ENCODE measurements at regions not wholly inside any gene's neighbourhood (a gene's known extent, or its start where the extent isn't known, plus 50 kb on each side); places are given as distances from the start of the nearest gene placed in this dataset.

- no peak for DNase-seq (ENCODE audit: low read depth)
Observed at GRCh38 chr7:98679741-98680140, 62.7 kb downstream of the NPTX2 start.

- no peak for DNase-seq (ENCODE audit: low read depth)
Observed at GRCh38 chr7:98681511-98681910, 64.4 kb downstream of the NPTX2 start.

DNA sequence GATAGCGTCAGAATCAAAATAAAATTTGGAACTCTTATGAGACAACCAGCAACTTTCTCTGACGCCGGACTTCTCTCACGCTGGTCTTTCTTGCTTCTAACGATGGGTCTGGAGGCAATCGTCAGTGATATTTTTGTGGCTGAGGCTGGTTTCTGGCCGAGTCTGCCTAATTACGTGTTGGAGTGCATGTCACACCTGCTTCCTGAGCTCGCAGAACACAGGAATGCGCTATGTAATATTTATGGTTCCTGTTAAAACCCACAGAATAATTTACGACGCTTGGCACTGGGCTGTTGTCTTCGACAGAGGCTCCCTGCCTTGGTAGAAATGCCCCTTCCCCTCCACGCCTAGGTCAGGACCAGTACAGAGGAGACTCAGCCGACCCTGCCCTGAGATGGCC lies 64.9 kb downstream of the NPTX2 start:
- DNase-seq (ENCODE audit: low read depth) = no peak

GRCh38 chr7:98683514-98683913 lies 66.4 kb downstream of the NPTX2 start:
- no peak for DNase-seq (ENCODE audit: low read depth)

DNA sequence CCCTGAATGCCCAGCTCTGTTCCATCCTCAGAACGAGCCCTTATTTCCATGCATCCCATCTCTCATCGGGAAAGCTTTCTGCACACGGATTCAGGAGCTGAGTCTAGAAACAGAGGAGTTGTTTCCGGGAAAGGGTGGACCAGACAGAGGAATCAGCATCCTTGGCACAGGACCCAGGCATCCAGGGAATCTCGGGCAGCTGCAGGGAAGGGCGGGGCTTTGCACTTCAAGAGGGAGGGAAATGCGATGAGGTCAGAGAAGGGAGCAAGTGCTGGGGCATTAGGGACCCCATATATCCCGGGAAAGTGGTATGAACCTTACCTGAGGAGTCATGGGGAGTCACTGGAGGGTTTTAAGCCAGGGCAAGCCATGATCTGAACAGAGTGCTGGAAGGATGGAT lies 68.5 kb downstream of the NPTX2 start:
- DNase-seq (ENCODE audit: low read depth) = no peak

- DNase-seq (ENCODE audit: low read depth) = no peak
Observed at GRCh38 chr7:98686466-98687080, 69.5 kb downstream of the NPTX2 start.

DNA sequence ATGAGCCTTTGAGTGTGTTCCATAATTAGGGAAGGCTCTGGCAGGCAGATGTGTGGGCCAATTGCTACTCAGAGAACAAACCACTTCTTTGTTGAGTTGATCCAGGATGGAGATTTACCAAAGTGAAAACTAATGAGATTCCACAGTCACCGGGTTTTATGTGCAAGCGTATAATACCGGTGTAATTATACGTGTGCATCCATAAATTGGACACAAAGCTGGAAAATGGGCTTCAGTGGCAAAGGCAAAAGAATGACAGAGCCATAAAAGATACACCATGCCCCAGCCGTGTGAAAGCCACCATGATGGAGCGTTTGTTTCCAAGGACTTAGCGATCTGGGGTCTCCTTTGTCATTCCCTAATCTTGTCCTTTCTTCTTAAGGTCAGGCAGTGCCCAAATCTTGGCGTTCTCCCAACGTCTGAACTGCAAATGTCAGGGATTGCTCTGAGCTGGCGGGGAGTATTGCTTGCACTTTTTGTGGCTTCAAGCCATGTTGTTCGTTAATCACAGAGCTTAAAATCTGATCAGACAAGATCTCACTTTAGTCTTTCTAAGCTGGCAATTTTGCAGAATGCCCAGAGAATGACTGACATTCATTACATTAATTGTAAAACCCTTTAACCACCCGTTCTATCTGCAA lies 70.1 kb downstream of the NPTX2 start:
- DNase-seq (ENCODE audit: low read depth) = no peak

GRCh38 chr7:98691619-98692018 lies 74.5 kb downstream of the NPTX2 start:
- DNase-seq (ENCODE audit: low read depth) = no peak

- DNase-seq (ENCODE audit: low read depth) = no peak
Observed at GRCh38 chr7:98697083-98697482, 80.0 kb downstream of the NPTX2 start.

- DNase-seq (ENCODE audit: low read depth) = no peak
Observed at GRCh38 chr7:98697485-98698240, 80.6 kb downstream of the NPTX2 start.

- DNase-seq (ENCODE audit: low read depth) = no peak
Observed at GRCh38 chr7:98698976-98699375, 81.9 kb downstream of the NPTX2 start.

GRCh38 chr7:98700533-98700932 lies 83.4 kb downstream of the NPTX2 start:
- no peak for DNase-seq (ENCODE audit: low read depth)

- DNase-seq (ENCODE audit: low read depth) = no peak
Observed at GRCh38 chr7:98701372-98701771, 84.3 kb downstream of the NPTX2 start.

- DNase-seq (ENCODE audit: low read depth) = no peak
Observed at GRCh38 chr7:98702021-98702420, 84.9 kb downstream of the NPTX2 start.

DNA sequence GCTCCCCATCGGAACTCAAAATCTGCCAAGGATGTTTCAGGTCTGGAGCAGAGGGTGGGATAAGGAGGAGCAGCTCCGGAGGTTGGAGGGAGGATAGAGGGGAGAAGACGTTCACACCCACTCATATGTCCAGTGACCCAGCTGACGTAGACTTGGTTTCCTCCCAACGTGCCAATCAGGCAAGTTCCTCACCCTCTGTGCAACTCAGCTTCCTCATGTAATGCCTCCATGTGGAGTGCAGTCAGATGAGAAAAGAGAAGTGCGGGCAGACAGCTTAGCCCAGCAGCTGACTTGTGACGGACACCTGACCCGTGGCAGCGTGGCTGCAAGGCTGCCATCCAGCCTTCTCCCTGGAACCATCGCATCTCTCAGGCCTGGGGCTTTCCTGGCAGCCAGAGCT lies 86.8 kb downstream of the NPTX2 start:
- DNase-seq (ENCODE audit: low read depth) = no peak

DNA sequence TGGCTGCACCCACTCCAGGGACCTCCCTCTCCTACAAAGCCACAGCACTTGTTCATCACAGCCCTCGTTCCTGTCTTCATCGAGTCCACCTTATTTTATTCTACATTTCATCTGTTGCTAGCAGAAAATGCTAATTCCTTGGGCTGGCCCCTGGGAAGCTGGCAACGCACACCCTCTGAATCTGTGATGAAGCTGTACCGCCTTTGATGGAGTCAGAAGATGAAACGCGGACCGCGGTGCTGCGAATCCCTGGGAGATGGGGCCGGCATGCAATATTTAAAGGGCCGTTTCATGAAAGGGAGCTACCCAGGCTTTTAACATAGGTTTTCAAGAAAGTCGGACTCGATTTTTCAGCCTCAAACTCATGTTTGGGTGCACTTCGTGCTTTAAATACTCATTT lies 88.5 kb downstream of the NPTX2 start:
- no peak for DNase-seq (ENCODE audit: low read depth)

DNA sequence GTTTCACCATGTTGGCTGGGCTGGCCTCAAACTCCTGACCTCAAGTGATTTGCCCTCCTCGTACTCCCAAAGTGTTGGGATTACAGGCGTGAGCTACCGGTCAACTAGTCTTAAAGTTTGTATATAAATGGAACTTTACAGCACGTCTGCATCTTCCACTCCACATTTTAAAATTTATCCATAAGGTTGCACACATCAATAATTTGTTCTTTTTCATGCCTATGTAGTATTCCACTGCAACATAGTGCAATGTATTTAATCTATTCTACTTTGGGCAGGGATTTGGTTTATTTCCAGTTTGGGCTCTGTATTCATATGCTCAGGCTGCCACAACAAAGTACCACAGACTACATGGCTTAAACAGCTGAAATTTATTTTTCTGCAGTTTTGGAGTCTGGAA lies 90.0 kb downstream of the NPTX2 start:
- DNase-seq (ENCODE audit: low read depth) = no peak

- DNase-seq (ENCODE audit: low read depth) = no peak
Observed at GRCh38 chr7:98711945-98712344, 94.9 kb downstream of the NPTX2 start.

- DNase-seq (ENCODE audit: low read depth) = no peak
Observed at GRCh38 chr7:98713165-98713810, 96.2 kb downstream of the NPTX2 start.

DNA sequence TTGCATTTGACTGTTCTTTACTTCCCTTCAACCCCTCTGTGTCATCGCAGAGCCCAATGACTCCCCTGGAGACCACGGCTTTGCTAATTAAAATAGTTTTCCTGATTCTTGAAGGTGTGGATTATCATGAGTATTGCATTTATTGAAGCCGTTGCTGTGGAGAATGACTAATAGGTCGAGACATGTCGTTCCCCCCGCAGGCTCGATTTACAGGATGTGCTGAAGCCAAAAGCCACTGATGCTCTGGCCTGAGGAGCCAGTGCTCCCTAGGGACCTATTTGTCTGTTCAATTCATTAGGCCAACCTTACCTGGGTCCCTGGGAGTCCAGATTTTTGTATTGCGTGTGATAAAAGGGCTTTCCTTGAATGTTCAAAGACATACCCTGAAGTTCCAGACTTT lies 102.3 kb downstream of the NPTX2 start:
- no peak for DNase-seq (ENCODE audit: low read depth)

GRCh38 chr7:98722402-98722801 lies 105.3 kb downstream of the NPTX2 start:
- no peak for DNase-seq (ENCODE audit: low read depth)

DNA sequence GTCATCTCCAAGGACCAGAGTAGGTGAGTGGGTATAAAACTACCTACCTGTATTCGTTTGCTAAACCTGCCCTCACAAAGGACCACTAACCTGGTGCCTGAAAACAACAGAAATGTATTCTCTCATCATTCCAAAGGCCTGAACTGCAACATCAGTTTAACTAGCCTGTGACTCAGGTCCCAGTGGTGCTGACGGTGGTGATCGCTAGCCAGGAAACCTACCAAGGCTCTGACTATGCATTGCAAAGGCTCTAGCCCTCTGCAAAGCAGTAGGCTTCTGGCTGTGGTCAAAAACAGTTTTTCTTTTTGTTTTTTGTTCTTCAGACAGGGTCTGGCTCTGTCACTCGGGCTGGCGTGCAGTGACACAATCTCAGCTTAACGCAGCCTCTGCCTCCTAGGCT lies 107.5 kb downstream of the NPTX2 start:
- DNase-seq (ENCODE audit: low read depth) = no peak

DNA sequence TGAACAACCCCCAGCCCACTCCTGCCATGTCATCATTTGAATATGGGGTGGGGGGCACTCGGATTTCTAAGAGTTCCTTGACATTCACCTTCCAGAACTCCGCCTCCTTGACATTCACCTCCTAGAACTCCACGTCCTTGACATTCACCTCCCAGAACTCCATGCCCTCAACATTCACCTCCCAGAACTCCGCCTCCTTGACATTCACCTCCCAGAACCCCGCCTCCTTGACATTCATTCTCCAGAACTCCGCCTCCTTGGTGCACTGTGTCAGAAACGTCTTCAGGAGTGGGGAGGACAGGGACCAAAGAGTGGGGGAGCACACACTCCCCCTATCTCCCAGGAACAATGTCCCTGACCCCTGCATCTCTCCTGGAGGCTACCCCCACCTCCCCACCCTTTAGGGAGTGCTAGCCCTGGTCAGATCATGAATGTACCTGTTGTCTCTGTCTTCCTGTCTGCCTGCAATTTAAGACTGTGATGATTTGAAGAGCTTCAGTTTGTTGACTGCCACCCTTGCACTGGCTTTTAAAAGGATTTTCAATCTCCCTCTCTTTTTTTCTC lies 110.1 kb downstream of the NPTX2 start:
- no peak for DNase-seq (ENCODE audit: low read depth)
